ENCODE measurements at regions not wholly inside any gene's neighbourhood (a gene's known extent, or its start where the extent isn't known, plus 50 kb on each side); places are given as distances from the start of the nearest gene placed in this dataset.

DNA sequence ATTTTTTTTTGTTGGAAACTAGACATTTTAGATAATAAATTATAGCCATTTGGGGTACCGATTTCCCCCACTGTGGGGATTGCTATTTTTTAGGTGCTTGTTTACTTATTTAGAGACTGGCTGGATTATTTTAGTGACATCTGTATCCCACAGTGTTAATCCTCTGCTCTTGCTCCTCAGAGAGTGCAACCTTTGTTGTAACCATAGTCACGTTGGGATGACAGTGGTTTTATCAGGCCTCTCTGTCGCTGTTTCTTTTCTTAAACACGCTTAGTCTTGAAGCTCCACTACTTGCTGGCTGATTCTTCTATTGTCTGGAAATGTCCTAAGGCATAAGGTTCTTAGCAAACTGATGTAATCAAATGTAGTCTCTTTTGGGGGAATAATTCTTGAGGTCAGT is 451.6 kb upstream of the SEMA6D start:
- TF ChIP-seq, protein P1, sequence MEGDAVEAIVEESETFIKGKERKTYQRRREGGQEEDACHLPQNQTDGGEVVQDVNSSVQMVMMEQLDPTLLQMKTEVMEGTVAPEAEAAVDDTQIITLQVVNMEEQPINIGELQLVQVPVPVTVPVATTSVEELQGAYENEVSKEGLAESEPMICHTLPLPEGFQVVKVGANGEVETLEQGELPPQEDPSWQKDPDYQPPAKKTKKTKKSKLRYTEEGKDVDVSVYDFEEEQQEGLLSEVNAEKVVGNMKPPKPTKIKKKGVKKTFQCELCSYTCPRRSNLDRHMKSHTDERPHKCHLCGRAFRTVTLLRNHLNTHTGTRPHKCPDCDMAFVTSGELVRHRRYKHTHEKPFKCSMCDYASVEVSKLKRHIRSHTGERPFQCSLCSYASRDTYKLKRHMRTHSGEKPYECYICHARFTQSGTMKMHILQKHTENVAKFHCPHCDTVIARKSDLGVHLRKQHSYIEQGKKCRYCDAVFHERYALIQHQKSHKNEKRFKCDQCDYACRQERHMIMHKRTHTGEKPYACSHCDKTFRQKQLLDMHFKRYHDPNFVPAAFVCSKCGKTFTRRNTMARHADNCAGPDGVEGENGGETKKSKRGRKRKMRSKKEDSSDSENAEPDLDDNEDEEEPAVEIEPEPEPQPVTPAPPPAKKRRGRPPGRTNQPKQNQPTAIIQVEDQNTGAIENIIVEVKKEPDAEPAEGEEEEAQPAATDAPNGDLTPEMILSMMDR (conservative IDR thresholded peaks at IDR 0.05; ENCODE audit: low read length) = no peak
- no peak for TF ChIP-seq EZH2phosphoT487 (IDR thresholded peaks at IDR 0.05; ENCODE audit: borderline replicate concordance, low read depth, low read length)

Data from OCI-LY7 (cell line).